CD4-positive, alpha-beta T cell treated with Interleukin-21 for 1 hour (primary cell): ENCODE measurements at regions not wholly inside any gene's neighbourhood (a gene's known extent, or its start where the extent isn't known, plus 50 kb on each side); places are given as distances from the start of the nearest gene placed in this dataset.
"Not testable (repeated sequence)": the region's sequence is repeated elsewhere in the genome, so short reads cannot be mapped to it uniquely, and the experiment has no call there.

ENCODE experiments used
- DNase-seq: peaks from one replicate; pipeline ENCODE4 v3.0.0-alpha.2; 2020

GRCh38 chr6:119511024-119511423 is 161.5 kb upstream of the MAN1A1 start:
- no peak for DNase-seq

GRCh38 chr6:119510246-119510645 is 160.7 kb upstream of the MAN1A1 start:
- no peak for DNase-seq

DNA sequence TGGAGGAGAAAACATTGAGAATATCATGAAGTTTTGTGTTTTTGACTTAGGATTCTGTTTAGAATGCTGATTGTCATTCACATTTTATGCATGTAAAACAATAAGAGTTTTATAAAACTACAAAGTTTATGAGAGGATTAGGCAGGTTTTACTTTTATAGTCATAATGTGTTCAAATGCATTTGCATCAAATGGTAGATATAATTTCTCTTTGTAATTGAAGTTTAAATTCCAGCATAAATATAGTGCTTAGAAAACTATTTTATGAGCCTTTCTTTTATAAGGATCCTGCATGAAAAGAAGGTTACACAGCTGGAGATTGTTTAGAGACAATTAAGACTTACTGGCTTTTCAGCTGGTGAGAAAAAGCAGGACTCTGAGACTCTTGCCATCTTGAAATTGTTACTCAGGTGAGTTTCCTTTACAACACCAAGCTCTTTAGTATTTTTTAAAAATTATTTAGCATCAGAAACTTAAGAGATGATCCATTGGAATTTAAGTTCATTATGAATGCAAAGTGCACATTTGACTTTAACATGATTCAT is 157.1 kb upstream of the MAN1A1 start:
- no peak for DNase-seq

DNA sequence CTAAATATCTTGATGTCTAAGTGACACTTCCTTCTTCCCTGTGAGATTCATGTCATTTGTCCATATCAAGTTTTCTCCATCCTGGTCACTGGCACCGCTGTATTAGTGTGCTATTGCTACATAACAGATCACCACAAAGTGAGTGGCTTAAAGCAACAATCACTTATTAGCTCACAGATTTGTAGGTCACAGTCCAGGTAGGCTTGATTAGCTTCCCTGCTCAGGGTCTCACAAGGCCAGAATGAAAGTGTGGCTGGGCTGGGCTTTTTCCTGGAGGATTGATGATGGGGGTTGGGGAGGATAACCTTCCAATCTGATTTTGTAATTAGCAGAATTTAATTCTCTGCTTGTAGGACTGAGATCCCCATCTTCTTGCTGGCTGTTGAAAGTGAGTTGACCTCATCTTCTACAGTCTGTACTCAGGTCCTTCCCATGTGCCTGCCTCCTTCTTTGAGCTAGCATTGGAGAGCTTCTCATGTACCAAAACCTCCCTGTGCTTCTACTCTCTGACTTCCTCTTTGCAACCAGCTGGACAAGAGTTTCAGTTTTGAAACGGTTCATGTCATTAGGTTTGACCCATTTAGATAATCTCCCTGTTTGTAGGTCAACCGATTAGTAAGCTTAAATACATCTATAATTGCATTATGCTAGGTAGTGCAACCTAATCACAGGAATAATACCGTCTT is 152.4 kb upstream of the MAN1A1 start:
- DNase-seq, result no peak

DNA sequence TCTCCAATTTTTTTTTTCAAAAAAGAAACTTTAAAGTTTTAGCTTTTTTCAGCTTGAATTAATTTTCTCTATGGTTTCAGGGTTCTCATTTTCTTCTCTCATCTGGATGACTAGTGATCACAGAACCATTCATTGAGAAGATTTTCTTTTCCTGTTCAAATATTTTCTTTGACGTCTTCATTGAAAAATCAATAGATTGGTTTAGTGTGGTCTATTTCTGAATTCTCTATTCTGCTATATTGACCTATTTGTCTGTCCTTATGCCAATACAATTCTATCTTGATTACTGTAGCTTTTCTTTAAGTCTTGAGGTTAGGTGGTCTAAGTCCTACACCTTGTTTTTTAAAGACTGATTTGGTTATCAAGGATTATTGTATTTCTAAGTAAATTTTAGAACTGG is 150.2 kb upstream of the MAN1A1 start:
- DNase-seq, result no peak

GRCh38 chr6:119497988-119498727 is 148.6 kb upstream of the MAN1A1 start:
- DNase-seq, result no peak

GRCh38 chr6:119495230-119495683 is 145.7 kb upstream of the MAN1A1 start:
- no peak for DNase-seq

GRCh38 chr6:119493980-119494379 is 144.4 kb upstream of the MAN1A1 start:
- no peak for DNase-seq

DNA sequence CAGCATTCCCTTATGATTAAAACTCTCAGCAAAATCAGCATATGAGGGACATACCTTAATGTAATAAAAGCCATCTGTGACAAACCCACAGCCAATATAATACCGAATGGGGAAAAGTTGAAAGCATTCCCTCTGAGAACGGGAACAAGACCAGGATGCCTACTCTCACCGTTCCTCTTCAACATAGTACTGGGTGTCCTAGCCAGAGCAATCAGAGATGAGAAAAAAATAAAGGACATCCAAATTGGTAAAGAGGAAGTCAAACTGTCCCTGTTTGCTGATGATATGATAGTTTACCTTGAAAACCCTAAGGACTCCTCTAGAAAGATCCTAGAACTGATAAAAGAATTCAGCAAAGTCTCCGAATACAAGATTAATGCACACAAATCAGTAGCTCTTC is 141.6 kb upstream of the MAN1A1 start:
- not testable (repeated sequence) for DNase-seq

DNA sequence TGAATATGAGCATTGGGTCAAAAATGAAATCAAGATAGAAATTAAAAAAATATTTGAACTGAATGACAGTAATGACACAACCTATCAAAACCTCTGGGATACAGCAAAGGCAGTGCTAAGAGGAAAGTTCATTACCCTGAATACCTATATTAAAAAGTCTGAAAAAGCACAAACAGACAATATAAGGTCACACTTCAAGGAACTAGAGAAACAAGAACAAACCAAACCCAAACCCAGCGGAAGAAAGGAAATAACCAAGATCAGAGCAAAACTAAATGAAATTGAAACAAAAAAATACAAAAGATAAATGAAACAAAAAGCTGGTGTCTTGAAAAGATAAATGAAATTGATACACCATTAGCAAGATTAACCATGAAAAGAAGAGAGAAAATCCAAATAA is 140.5 kb upstream of the MAN1A1 start:
- DNase-seq, result not testable (repeated sequence)

DNA sequence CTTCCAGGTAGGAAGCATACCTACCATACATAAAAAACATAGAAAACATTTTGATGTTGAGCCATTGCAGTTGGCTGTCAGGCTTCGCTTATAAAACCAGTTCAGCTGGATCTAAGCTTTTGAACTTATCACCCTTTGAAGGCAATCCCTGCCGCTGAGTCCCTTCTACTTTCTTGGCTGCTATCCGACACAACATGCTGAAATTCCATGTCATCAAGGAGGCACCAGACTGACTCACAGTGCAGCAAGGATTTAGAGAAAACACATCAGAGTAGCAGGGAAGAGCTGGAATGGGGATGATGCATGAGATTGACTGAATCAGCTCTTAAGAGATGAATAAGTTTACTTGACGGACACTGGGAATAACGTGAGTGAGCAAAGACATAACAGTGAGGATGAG is 135.0 kb upstream of the MAN1A1 start:
- DNase-seq, result no peak

DNA sequence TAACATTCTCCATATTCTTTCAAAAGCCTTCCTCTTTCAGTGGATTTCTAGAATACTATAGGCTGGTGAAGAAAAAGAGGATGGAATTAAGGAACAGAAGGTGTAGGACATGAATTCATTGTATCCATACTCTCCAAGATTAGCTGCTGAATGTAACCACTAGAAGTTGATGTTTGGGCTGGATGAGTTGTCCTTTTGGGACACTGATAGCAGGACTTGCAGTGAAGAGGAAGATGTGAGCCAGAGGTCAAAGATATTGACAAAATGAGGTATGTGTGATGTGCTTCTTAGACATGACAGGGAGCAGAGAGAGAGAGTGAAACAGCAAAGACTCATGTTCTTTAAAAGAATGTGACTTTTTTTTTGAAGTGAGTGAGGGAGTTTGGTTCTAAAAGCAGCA is 134.3 kb upstream of the MAN1A1 start:
- DNase-seq, result no peak

- DNase-seq, result no peak
These were observed 133.3 kb upstream of the MAN1A1 start for GRCh38 chr6:119482850-119483285.

GRCh38 chr6:119481976-119482375 is 132.4 kb upstream of the MAN1A1 start:
- no peak for DNase-seq

DNA sequence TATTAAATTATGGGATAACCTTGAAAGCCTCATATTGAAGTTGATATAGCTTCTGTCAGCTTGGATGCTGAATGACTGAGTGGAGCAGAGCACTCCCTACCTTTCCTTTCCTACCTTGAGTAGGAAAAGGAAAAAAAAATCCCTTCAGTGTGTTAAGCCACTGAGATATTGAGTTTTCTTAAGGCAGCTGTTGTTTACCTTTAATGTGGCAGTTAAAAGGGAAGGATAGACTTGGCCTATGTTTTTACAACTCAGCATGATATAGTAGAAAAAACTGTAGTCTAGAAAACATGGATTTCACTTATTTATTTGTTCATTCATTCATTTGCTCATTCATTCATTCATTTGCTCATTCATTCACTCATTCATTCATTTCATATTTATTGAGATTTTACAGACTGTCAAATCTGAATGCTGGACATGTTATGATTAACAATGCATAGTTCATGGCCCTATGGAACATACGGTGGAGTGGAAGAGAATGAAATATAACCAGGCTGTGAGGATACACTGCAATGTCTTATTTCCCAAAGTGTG is 131.5 kb upstream of the MAN1A1 start:
- no peak for DNase-seq

DNA sequence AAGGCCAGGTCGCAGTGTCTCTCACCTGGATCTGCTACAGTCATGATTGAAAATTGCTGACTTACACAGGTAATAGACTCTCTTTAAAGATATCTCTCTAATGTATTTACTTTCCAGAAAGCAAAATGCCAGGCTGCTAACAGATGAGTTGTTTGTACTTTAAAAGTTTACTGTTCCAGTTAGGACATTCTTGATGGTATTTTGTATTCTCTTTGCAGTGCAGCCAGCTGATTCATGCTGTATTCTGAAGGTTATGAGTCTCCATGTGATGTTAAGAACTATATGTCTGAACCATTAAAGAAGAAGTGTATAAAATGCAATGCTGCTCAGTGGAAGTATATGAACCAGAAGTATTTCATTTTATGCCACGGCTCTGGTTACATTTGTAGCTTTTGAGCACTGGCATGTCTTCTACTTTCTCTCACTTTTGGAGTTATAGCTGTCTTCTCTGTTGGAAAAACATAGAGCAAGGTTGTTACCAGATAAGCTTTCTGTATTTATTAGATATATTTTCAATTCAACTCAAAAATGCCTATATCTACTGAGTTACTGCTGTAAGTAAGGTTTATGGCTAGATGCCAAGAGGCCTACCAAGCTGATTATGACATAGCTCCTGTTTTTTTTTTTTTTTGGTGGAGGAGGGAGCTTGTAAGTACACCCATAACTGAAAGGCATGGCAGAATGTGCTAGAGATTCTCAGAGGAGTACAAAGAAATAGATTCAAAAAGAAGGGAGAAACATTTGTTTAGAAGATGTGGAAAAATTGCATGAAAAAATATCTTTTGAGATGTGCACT is 130.5 kb upstream of the MAN1A1 start:
- no peak for DNase-seq

DNA sequence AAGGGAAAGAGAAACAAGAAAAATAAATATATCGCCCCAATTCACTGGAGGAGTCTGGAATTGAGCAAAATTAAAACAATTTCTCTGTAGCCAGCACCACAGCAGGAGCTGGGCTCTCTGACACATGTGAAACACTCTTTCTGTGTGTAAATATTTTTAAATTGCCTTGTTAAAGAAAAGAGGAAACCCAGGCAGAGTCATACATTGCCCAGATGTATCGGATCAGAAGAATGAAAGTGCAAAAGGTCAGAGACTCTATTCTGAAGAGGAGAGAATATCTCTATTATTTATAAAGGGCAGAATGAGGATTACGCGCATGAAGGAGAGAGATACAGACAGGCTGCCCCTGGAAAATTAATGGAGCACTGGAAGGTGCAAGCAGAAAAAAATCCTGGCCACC is 127.0 kb upstream of the MAN1A1 start:
- DNase-seq, result no peak

DNA sequence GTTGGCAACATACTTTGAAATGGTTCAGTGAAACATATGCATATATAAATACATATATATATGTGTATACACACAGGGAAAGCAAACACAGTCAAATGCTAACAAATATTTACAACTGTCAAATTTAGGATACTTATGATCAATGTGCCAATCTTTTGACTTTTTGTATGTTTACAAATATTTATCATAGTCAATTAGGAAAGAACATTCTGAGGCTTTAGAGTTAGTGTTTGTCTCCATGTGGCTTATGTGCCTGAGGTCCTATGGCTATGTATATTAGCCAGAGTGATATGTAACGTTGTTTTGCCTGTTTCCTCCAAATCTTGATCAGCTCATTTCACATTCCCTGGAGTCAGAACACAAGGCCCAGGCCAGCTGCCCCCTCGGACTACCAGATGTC is 126.5 kb upstream of the MAN1A1 start:
- DNase-seq, result no peak

- DNase-seq, result peak; percentile 2
These were observed 121.5 kb upstream of the MAN1A1 start for GRCh38 chr6:119470893-119471542.

- no peak for DNase-seq
These were observed 118.0 kb upstream of the MAN1A1 start for GRCh38 chr6:119467488-119468081.

DNA sequence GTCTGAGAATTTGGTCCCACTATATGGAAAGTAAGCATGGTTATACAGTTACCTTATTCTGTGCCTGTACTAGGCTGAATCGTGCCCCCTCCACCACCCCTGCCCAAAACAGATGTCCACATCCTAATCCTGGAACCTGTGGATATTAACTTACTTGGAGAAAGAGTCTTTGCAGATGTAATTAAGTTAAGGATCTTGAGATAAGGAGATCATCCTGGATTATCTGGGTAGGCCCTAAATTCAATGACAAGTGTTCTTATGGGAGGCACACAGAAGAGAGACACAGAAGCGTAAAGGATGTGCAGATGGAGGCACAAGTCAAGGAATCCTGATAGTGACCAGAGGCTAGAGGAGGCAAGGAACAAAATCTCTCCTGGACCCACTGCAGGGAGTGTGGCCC is 116.7 kb upstream of the MAN1A1 start:
- no peak for DNase-seq

DNA sequence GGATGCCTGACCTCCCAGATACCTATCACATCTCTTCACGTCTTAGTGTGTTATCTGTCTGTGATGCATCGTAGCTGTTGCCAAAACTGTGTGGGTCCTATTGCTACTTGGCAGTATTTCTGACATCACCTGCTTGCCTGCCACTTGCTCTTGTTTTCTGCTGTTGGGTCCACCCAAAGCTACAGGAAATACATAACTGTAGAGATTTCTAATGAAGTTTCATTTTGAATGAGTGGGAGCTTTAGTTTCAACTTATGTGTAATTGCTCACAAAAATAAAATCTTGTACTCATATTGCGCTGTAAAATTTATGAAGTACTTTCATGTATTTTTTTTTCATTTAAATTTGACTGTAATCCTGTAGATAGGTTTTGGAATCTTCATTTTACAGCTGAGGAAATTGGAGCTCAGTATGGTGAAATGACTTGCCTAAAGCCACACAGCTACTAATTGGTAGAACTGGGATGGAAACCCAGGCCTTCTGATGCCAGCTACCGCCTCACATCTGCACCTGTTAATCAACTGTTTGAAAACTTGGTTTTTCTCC is 113.6 kb upstream of the MAN1A1 start:
- DNase-seq, result peak; percentile 17
